Endothelial cell of umbilical vein (primary cell): ENCODE measurements at regions not wholly inside any gene's neighbourhood (a gene's known extent, or its start where the extent isn't known, plus 50 kb on each side); places are given as distances from the start of the nearest gene placed in this dataset.

Experiments
- EZH2 ChIP-seq: IDR thresholded peaks from 2 replicates; pipeline ENCODE4 v1.6.1; 2012; ENCODE audit warnings: borderline replicate concordance, low read depth, mild to moderate bottlenecking, moderate library complexity, low read length, inconsistent platforms; ENCODE audit not compliant: severe bottlenecking
- FOS ChIP-seq: IDR thresholded peaks from 2 replicates; pipeline ENCODE4 v1.6.1; 2011; ENCODE audit warnings: mild to moderate bottlenecking, low read length, moderate library complexity, borderline replicate concordance; ENCODE audit not compliant: insufficient read depth
- POLR2A ChIP-seq: IDR thresholded peaks from 2 replicates; pipeline ENCODE4 v1.6.1; 2012; ENCODE audit warnings: low read depth, mild to moderate bottlenecking, control low read depth, low read length
- POLR2AphosphoS5 ChIP-seq: IDR thresholded peaks from 2 replicates; pipeline ENCODE4 v1.6.1; 2012; ENCODE audit warnings: low read depth, mild to moderate bottlenecking, control low read depth, low read length, moderate library complexity; ENCODE audit not compliant: insufficient read depth
- TF ChIP-seq, protein P1 (sequence below), 2 donors: IDR thresholded peaks; 1 replicate in 1 of 2; 2 replicates in 1 of 2; pipeline ENCODE4 v1.5.1; 2011; ENCODE audit warnings: low read length in 2 of 2, mild to moderate bottlenecking in 2 of 2, moderate library complexity in 2 of 2, control low read depth in 1 of 2, inconsistent platforms in 1 of 2, low read depth in 1 of 2; ENCODE audit not compliant: insufficient read depth in 1 of 2; ENCODE audit errors: extremely low read depth in 1 of 2
- TF ChIP-seq, protein P2 (sequence below): IDR thresholded peaks from 2 replicates; pipeline ENCODE4 v1.6.1; 2011; ENCODE audit not compliant: insufficient read depth, insufficient read length

DNA sequence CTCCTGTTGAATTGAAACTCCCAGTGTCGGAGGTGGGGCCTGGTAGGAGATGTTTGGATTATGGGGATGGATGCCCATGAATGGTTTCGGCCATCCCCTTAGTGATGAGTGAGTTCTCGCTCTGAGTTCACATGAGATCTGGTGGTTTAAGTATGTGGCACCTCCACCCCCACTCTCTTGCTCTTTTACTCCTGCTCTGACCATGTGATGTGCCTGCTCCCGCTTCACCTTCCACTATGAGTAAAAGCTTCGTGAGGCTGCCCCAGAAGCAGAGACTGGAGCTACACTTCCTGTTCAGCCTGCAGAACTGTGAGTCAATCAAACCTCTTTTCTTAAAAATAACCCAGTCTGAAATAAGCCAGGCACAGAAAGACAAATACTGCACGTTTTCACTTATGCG is 512.4 kb downstream of the HS3ST4 start:
- TF ChIP-seq, protein P1, sequence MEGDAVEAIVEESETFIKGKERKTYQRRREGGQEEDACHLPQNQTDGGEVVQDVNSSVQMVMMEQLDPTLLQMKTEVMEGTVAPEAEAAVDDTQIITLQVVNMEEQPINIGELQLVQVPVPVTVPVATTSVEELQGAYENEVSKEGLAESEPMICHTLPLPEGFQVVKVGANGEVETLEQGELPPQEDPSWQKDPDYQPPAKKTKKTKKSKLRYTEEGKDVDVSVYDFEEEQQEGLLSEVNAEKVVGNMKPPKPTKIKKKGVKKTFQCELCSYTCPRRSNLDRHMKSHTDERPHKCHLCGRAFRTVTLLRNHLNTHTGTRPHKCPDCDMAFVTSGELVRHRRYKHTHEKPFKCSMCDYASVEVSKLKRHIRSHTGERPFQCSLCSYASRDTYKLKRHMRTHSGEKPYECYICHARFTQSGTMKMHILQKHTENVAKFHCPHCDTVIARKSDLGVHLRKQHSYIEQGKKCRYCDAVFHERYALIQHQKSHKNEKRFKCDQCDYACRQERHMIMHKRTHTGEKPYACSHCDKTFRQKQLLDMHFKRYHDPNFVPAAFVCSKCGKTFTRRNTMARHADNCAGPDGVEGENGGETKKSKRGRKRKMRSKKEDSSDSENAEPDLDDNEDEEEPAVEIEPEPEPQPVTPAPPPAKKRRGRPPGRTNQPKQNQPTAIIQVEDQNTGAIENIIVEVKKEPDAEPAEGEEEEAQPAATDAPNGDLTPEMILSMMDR (IDR thresholded peaks at IDR 0.05; ENCODE audit: extremely low read depth in 1 of 2, insufficient read depth in 1 of 2, low read depth in 1 of 2, low read length in 2 of 2) = no peak
- TF ChIP-seq EZH2 = no peak
- TF ChIP-seq FOS = no peak
- TF ChIP-seq POLR2AphosphoS5 = no peak
- no peak for TF ChIP-seq POLR2A
- TF ChIP-seq, protein P2, sequence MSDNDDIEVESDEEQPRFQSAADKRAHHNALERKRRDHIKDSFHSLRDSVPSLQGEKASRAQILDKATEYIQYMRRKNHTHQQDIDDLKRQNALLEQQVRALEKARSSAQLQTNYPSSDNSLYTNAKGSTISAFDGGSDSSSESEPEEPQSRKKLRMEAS = no peak
